Stimulated activated CD4-positive, alpha-beta T cell treated with anti-CD3 and anti-CD28 coated beads, TNF-alpha, amount 100 ng/mL, for 48 hours (primary cell): ENCODE measurements at regions not wholly inside any gene's neighbourhood (a gene's known extent, or its start where the extent isn't known, plus 50 kb on each side); places are given as distances from the start of the nearest gene placed in this dataset.
"Not testable (repeated sequence)": the region's sequence is repeated elsewhere in the genome, so short reads cannot be mapped to it uniquely, and the experiment has no call there.

Experiments
- DNase-seq, 3 donors: peaks; one replicate each; pipeline ENCODE4 v3.0.0-alpha.2; 2020; ENCODE audit warnings: low read depth in 3 of 3

- no peak for DNase-seq
Observed at GRCh38 chr1:101367630-101368029, 130.8 kb downstream of the S1PR1 start.

GRCh38 chr1:101370488-101370887, 133.7 kb downstream of the S1PR1 start:
- no peak for DNase-seq

- DNase-seq = peak in 1 of 3 donors; percentile 1
Observed at GRCh38 chr1:101371259-101371658, 134.4 kb downstream of the S1PR1 start.

GRCh38 chr1:101373570-101373969, 136.8 kb downstream of the S1PR1 start:
- no peak for DNase-seq

GRCh38 chr1:101375448-101375847, 138.6 kb downstream of the S1PR1 start:
- not testable (repeated sequence) for DNase-seq

- DNase-seq = no peak
Observed at GRCh38 chr1:101376121-101377083, 139.6 kb downstream of the S1PR1 start.

GRCh38 chr1:101377084-101377835, 140.4 kb downstream of the S1PR1 start:
- no peak for DNase-seq

- no peak for DNase-seq
Observed at GRCh38 chr1:101379037-101379436, 142.2 kb downstream of the S1PR1 start.

- DNase-seq = no peak
Observed at GRCh38 chr1:101379950-101380349, 143.1 kb downstream of the S1PR1 start.

- DNase-seq = no peak
Observed at GRCh38 chr1:101382135-101382534, 145.3 kb downstream of the S1PR1 start.

GRCh38 chr1:101388904-101389546, 152.2 kb downstream of the S1PR1 start:
- peak in 1 of 3 donors; percentile 9 for DNase-seq

GRCh38 chr1:101389547-101389929, 152.7 kb downstream of the S1PR1 start:
- DNase-seq = no peak

GRCh38 chr1:101392552-101392951, 155.7 kb downstream of the S1PR1 start:
- DNase-seq = no peak

GRCh38 chr1:101394041-101394440, 157.2 kb downstream of the S1PR1 start:
- no peak for DNase-seq

GRCh38 chr1:101399222-101399621, 162.4 kb downstream of the S1PR1 start:
- DNase-seq = no peak

GRCh38 chr1:101406271-101406670, 169.5 kb downstream of the S1PR1 start:
- no peak for DNase-seq

- DNase-seq = no peak
Observed at GRCh38 chr1:101406681-101407080, 169.9 kb downstream of the S1PR1 start.

- no peak for DNase-seq
Observed at GRCh38 chr1:101407505-101408211, 170.8 kb downstream of the S1PR1 start.

- DNase-seq = no peak
Observed at GRCh38 chr1:101408212-101409042, 171.6 kb downstream of the S1PR1 start.

GRCh38 chr1:101409102-101409501, 172.3 kb downstream of the S1PR1 start:
- DNase-seq = no peak
